H1 (cell line): ENCODE measurements at regions not wholly inside any gene's neighbourhood (a gene's known extent, or its start where the extent isn't known, plus 50 kb on each side); places are given as distances from the start of the nearest gene placed in this dataset.

Experiments
- EZH2 ChIP-seq: fragments of 200-600 bp; sonication (generic); IDR thresholded peaks from 2 replicates; pipeline ENCODE4 v1.7.1; 2012; ENCODE audit warnings: low read depth, mild to moderate bottlenecking, moderate library complexity, low read length, inconsistent platforms; ENCODE audit not compliant: severe bottlenecking
- KDM1A ChIP-seq: fragments of 200-600, 300-600 bp; sonication (generic); IDR thresholded peaks from 2 replicates; pipeline ENCODE4 v1.7.1; 2016; ENCODE audit warnings: mild to moderate bottlenecking, low read length, borderline replicate concordance
- RXRA ChIP-seq: IDR thresholded peaks from 2 replicates; pipeline ENCODE4 v1.6.1; 2011; ENCODE audit warnings: low read depth, mild to moderate bottlenecking, low read length, moderate library complexity; ENCODE audit not compliant: insufficient read depth
- SUZ12 ChIP-seq: fragments of 200-600 bp; sonication (generic); IDR thresholded peaks from 2 replicates; pipeline ENCODE4 v1.6.1; 2012; ENCODE audit warnings: mild to moderate bottlenecking, inconsistent platforms, low read length, moderate library complexity, mixed read lengths
- TF ChIP-seq, protein P1 (sequence below): IDR thresholded peaks from 2 replicates; pipeline ENCODE4 v1.6.1; 2011; ENCODE audit warnings: low read length, improper control_type of control experiment
- TF ChIP-seq, protein P2 (sequence below), 3 experiments: IDR thresholded peaks; 1 replicate in 2 of 3; 2 replicates in 1 of 3; pipeline versions ENCODE4 v1.5.1 to v1.6.1; 2011; ENCODE audit warnings: low read length in 3 of 3, mild to moderate bottlenecking in 3 of 3, inconsistent platforms in 2 of 3, low read depth in 1 of 3, moderate library complexity in 1 of 3; ENCODE audit not compliant: insufficient read depth in 1 of 3; ENCODE audit errors: control extremely low read depth in 1 of 3

DNA sequence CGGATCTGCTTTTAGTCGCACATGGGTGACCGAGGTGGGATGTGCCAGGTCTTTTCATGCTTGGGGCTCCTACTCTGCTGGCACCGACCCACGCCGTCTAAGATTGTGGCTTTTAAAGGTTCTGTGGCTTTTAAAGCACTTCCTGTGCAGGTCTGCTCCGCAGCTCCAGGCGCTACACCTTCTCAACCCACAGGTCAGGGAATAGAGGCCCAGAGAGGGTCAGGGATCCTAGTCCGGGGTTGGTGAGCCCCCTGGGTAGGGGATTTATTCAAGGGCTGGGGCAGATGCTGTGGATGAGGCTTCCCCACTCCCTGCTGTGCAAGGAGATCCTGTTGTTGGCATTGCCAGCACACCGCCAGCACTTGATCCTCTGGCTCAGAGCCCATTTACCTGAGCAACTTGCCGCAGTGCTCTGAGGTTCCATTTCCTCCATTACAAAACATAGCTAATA is 212.8 kb upstream of the RAB4A start:
- TF ChIP-seq SUZ12, result no peak
- TF ChIP-seq, protein P1, sequence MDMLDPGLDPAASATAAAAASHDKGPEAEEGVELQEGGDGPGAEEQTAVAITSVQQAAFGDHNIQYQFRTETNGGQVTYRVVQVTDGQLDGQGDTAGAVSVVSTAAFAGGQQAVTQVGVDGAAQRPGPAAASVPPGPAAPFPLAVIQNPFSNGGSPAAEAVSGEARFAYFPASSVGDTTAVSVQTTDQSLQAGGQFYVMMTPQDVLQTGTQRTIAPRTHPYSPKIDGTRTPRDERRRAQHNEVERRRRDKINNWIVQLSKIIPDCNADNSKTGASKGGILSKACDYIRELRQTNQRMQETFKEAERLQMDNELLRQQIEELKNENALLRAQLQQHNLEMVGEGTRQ, result no peak
- TF ChIP-seq, protein P2, sequence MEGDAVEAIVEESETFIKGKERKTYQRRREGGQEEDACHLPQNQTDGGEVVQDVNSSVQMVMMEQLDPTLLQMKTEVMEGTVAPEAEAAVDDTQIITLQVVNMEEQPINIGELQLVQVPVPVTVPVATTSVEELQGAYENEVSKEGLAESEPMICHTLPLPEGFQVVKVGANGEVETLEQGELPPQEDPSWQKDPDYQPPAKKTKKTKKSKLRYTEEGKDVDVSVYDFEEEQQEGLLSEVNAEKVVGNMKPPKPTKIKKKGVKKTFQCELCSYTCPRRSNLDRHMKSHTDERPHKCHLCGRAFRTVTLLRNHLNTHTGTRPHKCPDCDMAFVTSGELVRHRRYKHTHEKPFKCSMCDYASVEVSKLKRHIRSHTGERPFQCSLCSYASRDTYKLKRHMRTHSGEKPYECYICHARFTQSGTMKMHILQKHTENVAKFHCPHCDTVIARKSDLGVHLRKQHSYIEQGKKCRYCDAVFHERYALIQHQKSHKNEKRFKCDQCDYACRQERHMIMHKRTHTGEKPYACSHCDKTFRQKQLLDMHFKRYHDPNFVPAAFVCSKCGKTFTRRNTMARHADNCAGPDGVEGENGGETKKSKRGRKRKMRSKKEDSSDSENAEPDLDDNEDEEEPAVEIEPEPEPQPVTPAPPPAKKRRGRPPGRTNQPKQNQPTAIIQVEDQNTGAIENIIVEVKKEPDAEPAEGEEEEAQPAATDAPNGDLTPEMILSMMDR (IDR thresholded peaks at IDR 0.05; ENCODE audit: control extremely low read depth in 1 of 3, insufficient read depth in 1 of 3, low read depth in 1 of 3, low read length in 3 of 3), result no peak
- no peak for TF ChIP-seq KDM1A
- TF ChIP-seq EZH2, result no peak
- no peak for TF ChIP-seq RXRA
